ENCODE measurements at regions not wholly inside any gene's neighbourhood (a gene's known extent, or its start where the extent isn't known, plus 50 kb on each side); places are given as distances from the start of the nearest gene placed in this dataset.
"Not testable (repeated sequence)": the region's sequence is repeated elsewhere in the genome, so short reads cannot be mapped to it uniquely, and the experiment has no call there.

DNA sequence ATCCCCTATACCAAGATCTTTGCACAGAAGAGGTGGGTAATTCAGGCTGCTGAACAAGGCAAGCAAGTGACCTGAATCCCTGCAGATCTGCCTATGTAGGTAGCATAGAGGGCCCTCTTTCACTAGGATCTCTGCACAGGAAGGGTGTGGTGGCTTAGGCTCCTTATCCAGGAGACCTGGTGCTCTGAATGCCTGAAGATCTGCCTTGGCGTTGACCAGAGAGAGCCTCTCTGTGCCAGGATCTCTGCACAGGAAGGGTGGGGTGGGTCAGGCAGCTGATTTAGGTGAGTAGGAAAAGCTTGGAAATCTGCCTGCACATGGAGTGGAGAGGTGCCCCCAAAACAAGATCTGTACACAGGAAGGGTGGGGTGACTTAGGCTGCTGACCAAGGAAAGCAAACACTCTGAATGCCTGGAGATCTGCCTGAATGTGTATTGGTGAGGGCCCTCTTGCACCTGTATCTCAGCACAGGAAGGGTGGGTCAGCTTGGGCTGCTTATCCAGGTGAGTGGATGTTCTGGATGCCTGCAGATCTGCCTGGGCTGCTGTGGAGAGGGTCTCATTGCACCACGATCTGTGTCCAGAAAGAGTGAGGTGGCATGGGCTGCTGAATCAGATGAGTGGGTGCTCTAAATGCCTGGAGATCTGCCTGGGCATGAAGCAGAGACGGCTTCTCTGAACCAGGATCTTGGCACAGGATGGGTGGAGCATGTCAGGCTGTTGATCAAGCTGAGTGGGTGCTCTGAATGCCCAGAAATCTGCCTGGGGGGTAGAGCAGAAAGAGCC lies 365.9 kb downstream of the DMAC1 start (continued):
- TF ChIP-seq, protein P1, sequence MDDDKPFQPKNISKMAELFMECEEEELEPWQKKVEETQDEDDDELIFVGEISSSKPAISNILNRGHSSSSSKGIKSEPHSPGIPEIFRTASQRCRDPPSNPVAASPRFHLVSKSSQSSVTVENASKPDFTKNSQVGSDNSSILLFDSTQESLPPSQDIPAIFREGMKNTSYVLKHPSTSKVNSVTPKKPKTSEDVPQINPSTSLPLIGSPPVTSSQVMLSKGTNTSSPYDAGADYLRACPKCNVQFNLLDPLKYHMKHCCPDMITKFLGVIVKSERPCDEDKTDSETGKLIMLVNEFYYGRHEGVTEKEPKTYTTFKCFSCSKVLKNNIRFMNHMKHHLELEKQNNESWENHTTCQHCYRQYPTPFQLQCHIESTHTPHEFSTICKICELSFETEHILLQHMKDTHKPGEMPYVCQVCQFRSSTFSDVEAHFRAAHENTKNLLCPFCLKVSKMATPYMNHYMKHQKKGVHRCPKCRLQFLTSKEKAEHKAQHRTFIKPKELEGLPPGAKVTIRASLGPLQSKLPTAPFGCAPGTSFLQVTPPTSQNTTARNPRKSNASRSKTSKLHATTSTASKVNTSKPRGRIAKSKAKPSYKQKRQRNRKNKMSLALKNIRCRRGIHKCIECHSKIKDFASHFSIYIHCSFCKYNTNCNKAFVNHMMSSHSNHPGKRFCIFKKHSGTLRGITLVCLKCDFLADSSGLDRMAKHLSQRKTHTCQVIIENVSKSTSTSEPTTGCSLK (tag by site-specific recombination; IDR thresholded peaks at IDR 0.05), result no peak

DNA sequence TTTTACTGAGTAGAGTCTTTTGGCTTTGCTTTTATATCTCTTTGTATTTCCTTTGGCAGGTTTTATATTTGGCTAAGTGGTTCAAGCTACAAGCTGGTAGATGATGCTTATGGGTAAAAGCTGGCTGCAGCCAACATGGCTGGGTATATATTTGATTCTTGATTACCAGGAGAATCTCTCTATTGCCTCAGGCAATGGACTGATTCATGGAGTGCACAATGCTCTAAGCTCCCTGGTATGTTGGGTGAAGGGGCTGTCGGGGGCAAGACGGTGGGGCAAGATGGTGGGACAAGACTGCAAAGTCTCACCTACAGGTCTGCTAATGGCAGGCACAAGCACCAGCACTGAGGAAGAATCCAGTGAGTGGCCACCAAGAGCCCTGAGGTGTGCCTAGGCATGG lies 366.6 kb downstream of the DMAC1 start:
- ChIA-PET POLR2A (no interaction called here), CTCF (no interaction called here)
- H3K36me3 ChIP-seq (ENCODE audit: control insufficient read depth in 2 of 2, insufficient read depth in 1 of 2, low read length in 2 of 2), result no peaks in the 10 kb centered on the region
- H3K4me1 ChIP-seq (ENCODE audit: control insufficient read depth, insufficient read depth, low read length), result no peaks in the 10 kb centered on the region
- TF ChIP-seq KLF9 (tag by site-specific recombination; IDR thresholded peaks at IDR 0.05; ENCODE audit: low read depth), result no peak
- TF ChIP-seq KLF7 (tag by site-specific recombination; IDR thresholded peaks at IDR 0.05; ENCODE audit: borderline replicate concordance), result no peak
- TF ChIP-seq ZNF473 (tag by site-specific recombination; IDR thresholded peaks at IDR 0.05), result no peak
- H3K9me3 ChIP-seq (ENCODE audit: control insufficient read depth, insufficient read depth, low read depth, low read length), result no peaks in the 10 kb centered on the region
- H3K27ac ChIP-seq (ENCODE audit: extremely low read depth, low read depth, low read length), result no peak overlapping the region
- no peak overlapping the region for H3K4me3 ChIP-seq (ENCODE audit: low read depth, low read length)

DNA sequence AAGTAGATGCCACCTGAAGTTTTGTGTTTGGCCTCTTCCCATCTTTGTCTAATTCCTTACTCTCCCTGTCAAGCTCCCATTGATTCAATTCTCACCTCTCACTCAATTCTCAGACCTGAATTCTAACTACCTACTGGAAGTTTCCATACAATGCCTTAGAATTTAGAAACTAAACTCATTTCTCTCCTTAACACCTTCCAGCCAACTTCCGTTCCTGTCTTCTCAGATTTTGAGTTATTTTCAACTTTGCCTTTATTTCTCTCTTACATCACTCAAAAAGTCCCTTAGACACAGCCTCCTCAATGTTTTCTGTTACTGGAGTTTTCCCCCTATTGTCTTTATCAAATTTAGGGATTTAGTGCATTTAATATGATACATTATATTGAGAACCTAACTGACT lies 382.2 kb downstream of the DMAC1 start:
- POLR2A ChIA-PET; H3K4me1 ChIP-seq (ENCODE audit: control insufficient read depth, insufficient read depth, low read length); H3K27ac ChIP-seq (ENCODE audit: extremely low read depth, low read depth, low read length); H3K9me3 ChIP-seq (ENCODE audit: control insufficient read depth, insufficient read depth, low read depth, low read length); CTCF ChIA-PET; H3K36me3 ChIP-seq (ENCODE audit: control insufficient read depth in 2 of 2, insufficient read depth in 1 of 2, low read length in 2 of 2); H3K4me3 ChIP-seq (ENCODE audit: low read depth, low read length): not testable (repeated sequence)

DNA sequence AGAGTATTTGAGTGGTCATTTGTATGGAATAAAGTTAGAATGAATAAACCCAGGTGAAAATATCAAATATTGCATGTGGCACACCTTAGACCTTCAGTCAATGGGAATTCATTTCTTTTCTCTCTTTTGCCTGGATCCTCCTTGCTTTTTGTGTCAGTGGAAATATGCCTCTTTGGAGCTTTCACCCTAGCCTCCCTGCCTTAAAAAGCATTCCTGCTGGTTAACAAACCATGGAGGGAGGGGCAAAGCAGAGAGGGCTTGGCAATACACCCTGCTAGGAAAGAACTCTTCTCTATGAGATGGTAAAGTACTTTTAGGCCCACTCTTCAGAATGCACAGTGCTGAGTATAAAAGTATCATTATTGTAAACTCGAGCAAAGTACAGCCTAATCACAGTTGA lies 383.7 kb downstream of the DMAC1 start:
- no peaks in the 10 kb centered on the region for H3K4me1 ChIP-seq (ENCODE audit: control insufficient read depth, insufficient read depth, low read length)
- H3K4me3 ChIP-seq (ENCODE audit: low read depth, low read length), result no peak overlapping the region
- no peaks in the 10 kb centered on the region for H3K9me3 ChIP-seq (ENCODE audit: control insufficient read depth, insufficient read depth, low read depth, low read length)
- CTCF ChIA-PET, result no interaction called here
- no peaks in the 10 kb centered on the region for H3K36me3 ChIP-seq (ENCODE audit: control insufficient read depth in 2 of 2, insufficient read depth in 1 of 2, low read length in 2 of 2)
- H3K27ac ChIP-seq (ENCODE audit: extremely low read depth, low read depth, low read length), result no peak overlapping the region
- TF ChIP-seq BCL11B (tag by site-specific recombination; IDR thresholded peaks at IDR 0.05; ENCODE audit: low read depth) (no peak), ZNF768 (tag by site-specific recombination; IDR thresholded peaks at IDR 0.05) (no peak), ZNF843 (tag by site-specific recombination; IDR thresholded peaks at IDR 0.05) (no peak), ZNF221 (tag by site-specific recombination; IDR thresholded peaks at IDR 0.05; ENCODE audit: borderline replicate concordance) (no peak), ZNF10 (tag by site-specific recombination; IDR thresholded peaks at IDR 0.05) (no peak), ZNF426 (tag by site-specific recombination; IDR thresholded peaks at IDR 0.05) (no peak), ZNF248 (tag by site-specific recombination; IDR thresholded peaks at IDR 0.05) (no peak), ZNF660 (tag by site-specific recombination; IDR thresholded peaks at IDR 0.05) (no peak), EGR2 (tag by site-specific recombination; IDR thresholded peaks at IDR 0.05; ENCODE audit: low read depth) (no peak)
- TF ChIP-seq, protein P2, sequence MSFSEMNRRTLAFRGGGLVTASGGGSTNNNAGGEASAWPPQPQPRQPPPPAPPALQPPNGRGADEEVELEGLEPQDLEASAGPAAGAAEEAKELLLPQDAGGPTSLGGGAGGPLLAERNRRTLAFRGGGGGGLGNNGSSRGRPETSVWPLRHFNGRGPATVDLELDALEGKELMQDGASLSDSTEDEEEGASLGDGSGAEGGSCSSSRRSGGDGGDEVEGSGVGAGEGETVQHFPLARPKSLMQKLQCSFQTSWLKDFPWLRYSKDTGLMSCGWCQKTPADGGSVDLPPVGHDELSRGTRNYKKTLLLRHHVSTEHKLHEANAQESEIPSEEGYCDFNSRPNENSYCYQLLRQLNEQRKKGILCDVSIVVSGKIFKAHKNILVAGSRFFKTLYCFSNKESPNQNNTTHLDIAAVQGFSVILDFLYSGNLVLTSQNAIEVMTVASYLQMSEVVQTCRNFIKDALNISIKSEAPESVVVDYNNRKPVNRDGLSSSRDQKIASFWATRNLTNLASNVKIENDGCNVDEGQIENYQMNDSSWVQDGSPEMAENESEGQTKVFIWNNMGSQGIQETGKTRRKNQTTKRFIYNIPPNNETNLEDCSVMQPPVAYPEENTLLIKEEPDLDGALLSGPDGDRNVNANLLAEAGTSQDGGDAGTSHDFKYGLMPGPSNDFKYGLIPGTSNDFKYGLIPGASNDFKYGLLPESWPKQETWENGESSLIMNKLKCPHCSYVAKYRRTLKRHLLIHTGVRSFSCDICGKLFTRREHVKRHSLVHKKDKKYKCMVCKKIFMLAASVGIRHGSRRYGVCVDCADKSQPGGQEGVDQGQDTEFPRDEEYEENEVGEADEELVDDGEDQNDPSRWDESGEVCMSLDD (tag by site-specific recombination; IDR thresholded peaks at IDR 0.05), result no peak
- TF ChIP-seq, protein P3, sequence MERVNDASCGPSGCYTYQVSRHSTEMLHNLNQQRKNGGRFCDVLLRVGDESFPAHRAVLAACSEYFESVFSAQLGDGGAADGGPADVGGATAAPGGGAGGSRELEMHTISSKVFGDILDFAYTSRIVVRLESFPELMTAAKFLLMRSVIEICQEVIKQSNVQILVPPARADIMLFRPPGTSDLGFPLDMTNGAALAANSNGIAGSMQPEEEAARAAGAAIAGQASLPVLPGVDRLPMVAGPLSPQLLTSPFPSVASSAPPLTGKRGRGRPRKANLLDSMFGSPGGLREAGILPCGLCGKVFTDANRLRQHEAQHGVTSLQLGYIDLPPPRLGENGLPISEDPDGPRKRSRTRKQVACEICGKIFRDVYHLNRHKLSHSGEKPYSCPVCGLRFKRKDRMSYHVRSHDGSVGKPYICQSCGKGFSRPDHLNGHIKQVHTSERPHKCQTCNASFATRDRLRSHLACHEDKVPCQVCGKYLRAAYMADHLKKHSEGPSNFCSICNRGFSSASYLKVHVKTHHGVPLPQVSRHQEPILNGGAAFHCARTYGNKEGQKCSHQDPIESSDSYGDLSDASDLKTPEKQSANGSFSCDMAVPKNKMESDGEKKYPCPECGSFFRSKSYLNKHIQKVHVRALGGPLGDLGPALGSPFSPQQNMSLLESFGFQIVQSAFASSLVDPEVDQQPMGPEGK (tag by site-specific recombination; IDR thresholded peaks at IDR 0.05), result no peak
- POLR2A ChIA-PET, result no interaction called here

Measured in HEK293 (cell line).